HG03378 (cell line): ENCODE measurements at regions not wholly inside any gene's neighbourhood (a gene's known extent, or its start where the extent isn't known, plus 50 kb on each side); places are given as distances from the start of the nearest gene placed in this dataset.
"Not testable (repeated sequence)": the region's sequence is repeated elsewhere in the genome, so short reads cannot be mapped to it uniquely, and the experiment has no call there.

ENCODE experiments used
- ATAC-seq: cut with Tn5 transposase; IDR thresholded peaks from one replicate; pipeline ENCODE4 v1.9.1; 2021; ENCODE audit warnings: mild to moderate bottlenecking, moderate library complexity; ENCODE audit not compliant: unreplicated experiment

- no peak for ATAC-seq
These were observed 765.1 kb upstream of the CTNND2 start for GRCh38 chr5:12669326-12669725.

GRCh38 chr5:12668564-12668963 lies 764.3 kb upstream of the CTNND2 start:
- no peak for ATAC-seq

GRCh38 chr5:12667818-12668217 lies 763.6 kb upstream of the CTNND2 start:
- not testable (repeated sequence) for ATAC-seq

GRCh38 chr5:12665772-12666171 lies 761.5 kb upstream of the CTNND2 start:
- ATAC-seq: not testable (repeated sequence)

- ATAC-seq: no peak
These were observed 758.5 kb upstream of the CTNND2 start for GRCh38 chr5:12662545-12663314.

- ATAC-seq: no peak
These were observed 757.5 kb upstream of the CTNND2 start for GRCh38 chr5:12661617-12662370.

GRCh38 chr5:12660279-12661107 lies 756.2 kb upstream of the CTNND2 start:
- not testable (repeated sequence) for ATAC-seq

- ATAC-seq: no peak
These were observed 755.4 kb upstream of the CTNND2 start for GRCh38 chr5:12659686-12660085.

- no peak for ATAC-seq
These were observed 754.7 kb upstream of the CTNND2 start for GRCh38 chr5:12658871-12659446.

GRCh38 chr5:12657914-12658474 lies 753.7 kb upstream of the CTNND2 start:
- ATAC-seq: not testable (repeated sequence)

GRCh38 chr5:12655675-12656074 lies 751.4 kb upstream of the CTNND2 start:
- no peak for ATAC-seq

- ATAC-seq: no peak
These were observed 748.0 kb upstream of the CTNND2 start for GRCh38 chr5:12652201-12652600.

- no peak for ATAC-seq
These were observed 744.3 kb upstream of the CTNND2 start for GRCh38 chr5:12648558-12648957.

GRCh38 chr5:12647613-12648012 lies 743.4 kb upstream of the CTNND2 start:
- no peak for ATAC-seq

- ATAC-seq: no peak
These were observed 741.3 kb upstream of the CTNND2 start for GRCh38 chr5:12645582-12645981.

GRCh38 chr5:12636209-12636608 lies 732.0 kb upstream of the CTNND2 start:
- no peak for ATAC-seq

- ATAC-seq: no peak
These were observed 722.3 kb upstream of the CTNND2 start for GRCh38 chr5:12626556-12626955.

- ATAC-seq: no peak
These were observed 721.5 kb upstream of the CTNND2 start for GRCh38 chr5:12625667-12626263.

GRCh38 chr5:12624776-12625560 lies 720.7 kb upstream of the CTNND2 start:
- no peak for ATAC-seq
